SK-N-SH (cell line): ENCODE measurements at regions not wholly inside any gene's neighbourhood (a gene's known extent, or its start where the extent isn't known, plus 50 kb on each side); places are given as distances from the start of the nearest gene placed in this dataset.

Experiments
- CTCF ChIA-PET: fragments of 300-600, 350-600 bp; formaldehyde crosslinking; extraction: SDS; loops from one replicate; lab custom pipeline; 2021; lab: Yijun Ruan, JAX
- POLR2A ChIA-PET: fragments of 350-600 bp; sonication (Branson Sonifier 250); formaldehyde crosslinking; extraction: SDS; loops from one replicate; lab custom pipeline; 2020; ENCODE audit warnings: antibody characterized with exemption, inconsistent platforms; lab: Yijun Ruan, JAX
- DNase-seq: peaks from one replicate; pipeline ENCODE4 v3.0.0; 2012
- H2AFZ ChIP-seq: fragments of 200-600 bp; sonication (generic); 2 replicates; pipeline ENCODE4 v1.8.1; 2016; ENCODE audit warnings: antibody characterized with exemption, mild to moderate bottlenecking, low read depth
- H3F3A ChIP-seq: fragments of 200-600 bp; sonication (generic); replicated peaks from 2 replicates; pipeline ENCODE3; 2016; ENCODE audit warnings: antibody characterized with exemption, mild to moderate bottlenecking; ENCODE audit not compliant: insufficient read depth
- H3K27ac ChIP-seq, 2 experiments: fragments of 200-500 bp in 1 of 2; fragments of 200-600 bp in 1 of 2; sonication (Bioruptor generic) in 1 of 2; sonication (generic), shearing (Covaris generic) in 1 of 2; 2 replicates each; pipeline versions ENCODE4 v1.5.1 to v1.6.1; 2014 to 2016; ENCODE audit warnings: low read depth in 2 of 2, inconsistent platforms in 1 of 2, low read length in 1 of 2, mild to moderate bottlenecking in 1 of 2, mixed read lengths in 1 of 2
- H3K27me3 ChIP-seq: fragments of 200-600 bp; sonication (generic), shearing (Covaris generic); 2 replicates; pipeline ENCODE4 v1.6.1; 2016; ENCODE audit warnings: mixed run types; ENCODE audit not compliant: insufficient read depth
- H3K36me3 ChIP-seq, 2 experiments: fragments of 200-500 bp in 1 of 2; fragments of 200-600 bp in 1 of 2; sonication (Bioruptor generic) in 1 of 2; sonication (generic) in 1 of 2; replicated peaks in 1 of 2; 2 replicates each; pipeline versions ENCODE3 to v1.5.1; 2014 to 2016; ENCODE audit warnings: low read length in 1 of 2, mild to moderate bottlenecking in 1 of 2; ENCODE audit not compliant: insufficient read depth in 2 of 2, control insufficient read depth in 1 of 2
- H3K4me1 ChIP-seq, 2 experiments: fragments of 200-500 bp in 1 of 2; fragments of 200-600 bp in 1 of 2; sonication (Bioruptor generic) in 1 of 2; sonication (generic), shearing (Covaris generic) in 1 of 2; 2 replicates each; pipeline versions ENCODE4 v1.5.1 to v1.6.1; 2014 to 2016; ENCODE audit warnings: low read depth in 1 of 2, low read length in 1 of 2, mixed run types in 1 of 2; ENCODE audit not compliant: insufficient read depth in 2 of 2, control insufficient read depth in 1 of 2
- H3K4me2 ChIP-seq: fragments of 200-600 bp; sonication (generic), shearing (Covaris generic); 2 replicates; pipeline ENCODE4 v1.6.1; 2017; ENCODE audit warnings: mixed run types
- H3K4me3 ChIP-seq, 2 experiments: fragments of 200-500 bp in 1 of 2; fragments of 200-600 bp in 1 of 2; sonication (Bioruptor generic) in 1 of 2; sonication (generic), shearing (Covaris generic) in 1 of 2; 2 replicates each; pipeline versions ENCODE4 v1.5.1 to v1.8.1; 2014 to 2016; ENCODE audit warnings: low read depth in 2 of 2, inconsistent platforms in 1 of 2, low read length in 1 of 2, mild to moderate bottlenecking in 1 of 2, mixed read lengths in 1 of 2, moderate library complexity in 1 of 2
- H3K79me2 ChIP-seq: fragments of 200-600 bp; sonication (generic); 2 replicates; pipeline ENCODE4 v1.8.1; 2017; ENCODE audit warnings: mild to moderate bottlenecking; ENCODE audit not compliant: insufficient read depth
- H3K9ac ChIP-seq: fragments of 200-600 bp; sonication (generic); 2 replicates; pipeline ENCODE4 v1.6.1; 2017; ENCODE audit warnings: mixed run types
- H3K9me2 ChIP-seq: fragments of 200-600 bp; sonication (generic); 2 replicates; pipeline ENCODE4 v1.6.1; 2017; ENCODE audit warnings: mixed run types
- H3K9me3 ChIP-seq: fragments of 200-600 bp; sonication (generic); 2 replicates; pipeline ENCODE4 v1.6.1; 2017; ENCODE audit warnings: mixed run types, mild to moderate bottlenecking, moderate library complexity
- H4K20me1 ChIP-seq: fragments of 200-600 bp; sonication (generic); 2 replicates; pipeline ENCODE4 v1.6.1; 2017; ENCODE audit warnings: mild to moderate bottlenecking, mixed run types; ENCODE audit not compliant: insufficient read depth
- EZH2phosphoT487 ChIP-seq: fragments of 200-600 bp; sonication (generic); IDR thresholded peaks from 2 replicates; pipeline ENCODE4 v1.6.1; 2017; ENCODE audit warnings: low read depth, mixed run types, mild to moderate bottlenecking, antibody characterized with exemption, moderate library complexity, borderline replicate concordance
- FOSL2 ChIP-seq: IDR thresholded peaks from 2 replicates; pipeline ENCODE4 v1.4.0; 2012; ENCODE audit warnings: low read depth, mild to moderate bottlenecking, moderate library complexity, borderline replicate concordance
- RAD21 ChIP-seq: IDR thresholded peaks from 2 replicates; pipeline ENCODE4 v1.6.1; 2012; ENCODE audit warnings: mild to moderate bottlenecking, low read length
- SIN3A ChIP-seq: IDR thresholded peaks from 2 replicates; pipeline ENCODE4 v1.6.1; 2012; ENCODE audit warnings: low read depth, mild to moderate bottlenecking, low read length, moderate library complexity, borderline replicate concordance
- SMC3 ChIP-seq: IDR thresholded peaks from 2 replicates; pipeline ENCODE4 v1.6.1; 2012; ENCODE audit warnings: low read depth, low read length, improper control_type of control experiment
- TEAD4 ChIP-seq: IDR thresholded peaks from 2 replicates; pipeline ENCODE4 v1.4.0; 2012; ENCODE audit warnings: mild to moderate bottlenecking, borderline replicate concordance; ENCODE audit not compliant: insufficient read depth
- USF2 ChIP-seq: fragments of 150-350 bp; IDR thresholded peaks from 2 replicates; pipeline ENCODE4 v1.6.1; 2017; ENCODE audit warnings: antibody characterized with exemption, low read length, low read depth, borderline replicate concordance
- YY1 ChIP-seq: IDR thresholded peaks from 2 replicates; pipeline ENCODE4 v1.4.0; 2012; ENCODE audit warnings: low read depth, mild to moderate bottlenecking
- ZBTB33 ChIP-seq: IDR thresholded peaks from 2 replicates; pipeline ENCODE4 v1.4.0; 2012; ENCODE audit warnings: low read depth, borderline replicate concordance
- WGBS: methylation state at CpG from one replicate; pipeline ENCODE4 v1.1.6; 2017; ENCODE audit warnings: low lambda C conversion rate; 5-methylcytosine and 5-hydroxymethylcytosine counted together

GRCh38 chr12:94041850-94042249, 106.5 kb upstream of the PLXNC1 start:
- H3K9me2 ChIP-seq = no peaks in the 10 kb centered on the region
- DNase-seq = no peak
- H3K4me2 ChIP-seq = no peak overlapping the region
- no peaks in the 10 kb centered on the region for H3F3A ChIP-seq
- H4K20me1 ChIP-seq = no peaks in the 10 kb centered on the region
- no peaks in the 10 kb centered on the region for H3K27me3 ChIP-seq
- TF ChIP-seq SIN3A = no peak
- no peak for TF ChIP-seq SMC3
- no peak for TF ChIP-seq TEAD4
- TF ChIP-seq ZBTB33 = no peak
- TF ChIP-seq, all 33 proteins: peak for 0
- WGBS = 18% methylated on average over 3 of the region's 3 CpGs
- no peak overlapping the region for H3K4me3 ChIP-seq
- no peaks in the 10 kb centered on the region for H3K79me2 ChIP-seq
- no peak overlapping the region for H2AFZ ChIP-seq
- ChIA-PET CTCF (interaction anchor here (1.1 kb wide), 1 partner anchor 10 kb away, joined by 3 read pairs; no protein-coding TSS in a partner anchor), POLR2A (no interaction called here)
- H3K9ac ChIP-seq = no peak overlapping the region
- H3K27ac ChIP-seq = no peak overlapping the region
- no peaks in the 10 kb centered on the region for H3K36me3 ChIP-seq
- H3K4me1 ChIP-seq = no peaks in the 10 kb centered on the region; a peak in 1 of 4 replicates
- no peaks in the 10 kb centered on the region for H3K9me3 ChIP-seq

GRCh38 chr12:94042321-94042720, 106.1 kb upstream of the PLXNC1 start:
- CTCF ChIA-PET = interaction anchor here (1.1 kb wide), 1 partner anchor 11 kb away, joined by 3 read pairs; no protein-coding TSS in a partner anchor
- Histone ChIP-seq H3K27me3 (no peaks in the 10 kb centered on the region), H3K4me2 (no peak overlapping the region), H3K36me3 (no peaks in the 10 kb centered on the region), H3K4me3 (no peak overlapping the region), H3K4me1 (no peaks in the 10 kb centered on the region; a peak in 1 of 4 replicates), H3K27ac (no peak overlapping the region), H2AFZ (no peak overlapping the region), H3K9ac (no peak overlapping the region), H3F3A (no peaks in the 10 kb centered on the region), H3K9me2 (no peaks in the 10 kb centered on the region), H4K20me1 (no peaks in the 10 kb centered on the region), H3K79me2 (no peaks in the 10 kb centered on the region), H3K9me3 (no peaks in the 10 kb centered on the region)
- DNase-seq = no peak
- TF ChIP-seq ZBTB33 (no peak), USF2 (no peak), EZH2phosphoT487 (no peak), RAD21 (no peak), FOSL2 (no peak), YY1 (no peak)
- WGBS = 82% methylated on average over 4 of the region's 4 CpGs
- POLR2A ChIA-PET = no interaction called here
